GM12873 (cell line): ENCODE measurements at regions not wholly inside any gene's neighbourhood (a gene's known extent, or its start where the extent isn't known, plus 50 kb on each side); places are given as distances from the start of the nearest gene placed in this dataset.

Source experiments
- TF ChIP-seq, protein P1 (sequence below): IDR thresholded peaks from 2 replicates; pipeline ENCODE4 v1.5.1; 2012; ENCODE audit warnings: low read depth, mild to moderate bottlenecking, moderate library complexity, low read length, control low read depth; ENCODE audit not compliant: insufficient read depth; ENCODE audit errors: missing control alignments

DNA sequence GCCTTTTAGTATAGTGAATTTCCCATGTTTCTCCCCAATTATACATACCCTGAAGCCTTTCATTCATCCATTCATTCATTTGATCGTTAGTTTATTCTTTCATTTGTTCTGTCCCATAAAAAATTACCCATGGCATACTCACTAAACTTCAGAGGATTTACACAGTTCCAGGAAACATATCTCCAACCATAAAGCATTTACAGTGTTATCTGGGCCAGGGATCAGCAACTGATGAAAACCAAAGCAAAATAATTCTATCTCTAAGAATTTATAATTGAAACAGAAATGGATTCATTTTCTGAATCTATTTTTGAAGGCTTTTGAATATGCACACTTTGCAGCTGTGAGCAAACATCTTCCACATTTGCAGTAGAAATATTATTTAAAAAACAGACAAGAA, 547.7 kb downstream of the KCNJ2 start:
- TF ChIP-seq, protein P1, sequence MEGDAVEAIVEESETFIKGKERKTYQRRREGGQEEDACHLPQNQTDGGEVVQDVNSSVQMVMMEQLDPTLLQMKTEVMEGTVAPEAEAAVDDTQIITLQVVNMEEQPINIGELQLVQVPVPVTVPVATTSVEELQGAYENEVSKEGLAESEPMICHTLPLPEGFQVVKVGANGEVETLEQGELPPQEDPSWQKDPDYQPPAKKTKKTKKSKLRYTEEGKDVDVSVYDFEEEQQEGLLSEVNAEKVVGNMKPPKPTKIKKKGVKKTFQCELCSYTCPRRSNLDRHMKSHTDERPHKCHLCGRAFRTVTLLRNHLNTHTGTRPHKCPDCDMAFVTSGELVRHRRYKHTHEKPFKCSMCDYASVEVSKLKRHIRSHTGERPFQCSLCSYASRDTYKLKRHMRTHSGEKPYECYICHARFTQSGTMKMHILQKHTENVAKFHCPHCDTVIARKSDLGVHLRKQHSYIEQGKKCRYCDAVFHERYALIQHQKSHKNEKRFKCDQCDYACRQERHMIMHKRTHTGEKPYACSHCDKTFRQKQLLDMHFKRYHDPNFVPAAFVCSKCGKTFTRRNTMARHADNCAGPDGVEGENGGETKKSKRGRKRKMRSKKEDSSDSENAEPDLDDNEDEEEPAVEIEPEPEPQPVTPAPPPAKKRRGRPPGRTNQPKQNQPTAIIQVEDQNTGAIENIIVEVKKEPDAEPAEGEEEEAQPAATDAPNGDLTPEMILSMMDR, result no peak

GRCh38 chr17:70736375-70736957, 567.1 kb downstream of the KCNJ2 start:
- TF ChIP-seq, protein P1, result no peak

DNA sequence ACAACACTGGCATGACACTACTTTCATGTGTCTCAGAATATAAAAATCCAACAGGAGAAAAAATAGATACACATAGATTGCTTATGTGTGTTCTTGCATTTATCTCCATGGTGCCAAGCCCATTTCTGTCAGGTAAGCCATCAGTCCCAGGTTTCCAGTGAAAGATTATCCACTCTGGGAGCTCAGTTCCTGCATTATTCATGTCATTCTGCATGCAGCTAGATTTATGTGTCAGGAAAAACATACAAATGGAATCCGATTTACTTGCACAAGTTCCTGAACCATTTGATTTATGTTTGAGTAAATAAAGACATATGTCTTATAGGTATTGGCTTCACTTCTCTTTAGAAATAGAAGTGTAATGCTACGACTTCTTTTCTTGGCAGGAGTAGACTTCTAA, 569.7 kb downstream of the KCNJ2 start:
- TF ChIP-seq, protein P1, result no peak

DNA sequence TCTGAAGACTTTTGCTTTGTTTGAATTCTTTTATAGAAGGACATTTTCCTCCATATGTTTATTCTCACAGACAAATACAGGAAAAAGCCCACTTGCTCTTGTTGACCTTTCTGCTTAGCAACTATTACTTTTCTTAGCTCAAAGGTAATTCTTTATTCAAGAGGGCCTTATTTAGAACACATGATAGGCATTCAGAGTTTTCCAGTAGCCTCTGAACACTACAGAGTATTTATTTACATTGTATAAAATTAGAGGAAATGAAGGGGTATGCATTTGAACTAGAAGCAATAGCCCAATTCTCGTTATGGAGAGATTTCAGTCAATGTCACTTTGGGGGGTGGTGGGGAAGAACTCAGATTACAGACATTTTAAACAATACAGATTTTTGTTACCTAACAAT, 581.7 kb downstream of the KCNJ2 start:
- TF ChIP-seq, protein P1, result no peak

- TF ChIP-seq, protein P1, result no peak
Observed at GRCh38 chr17:70752966-70753467, 583.7 kb downstream of the KCNJ2 start.

DNA sequence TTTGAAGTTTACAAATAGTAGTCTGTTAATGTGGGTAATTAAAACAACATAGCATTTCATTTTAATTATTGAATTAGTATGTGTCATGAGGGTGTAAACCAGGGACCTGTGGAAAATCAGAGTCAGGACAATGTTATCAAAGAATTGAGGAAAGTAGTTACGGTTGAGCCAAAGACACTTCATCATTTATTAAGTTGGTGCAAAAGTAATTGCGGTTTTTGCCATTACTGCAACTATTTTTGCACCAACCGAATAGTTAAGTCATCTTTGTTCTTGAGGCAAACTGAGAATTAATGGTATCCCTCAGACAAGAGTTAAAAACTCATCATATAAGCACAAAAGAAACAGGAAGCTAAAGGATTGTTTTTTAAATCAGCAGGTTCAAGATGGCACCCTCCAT, 593.7 kb downstream of the KCNJ2 start:
- TF ChIP-seq, protein P1, result no peak

GRCh38 chr17:70767102-70767701, 597.9 kb downstream of the KCNJ2 start:
- TF ChIP-seq, protein P1, result peak; percentile 48
